Inflammatory macrophage treated with lipopolysaccharide for 1 hour (primary cell): ENCODE measurements at regions not wholly inside any gene's neighbourhood (a gene's known extent, or its start where the extent isn't known, plus 50 kb on each side); places are given as distances from the start of the nearest gene placed in this dataset.
"Not testable (repeated sequence)": the region's sequence is repeated elsewhere in the genome, so short reads cannot be mapped to it uniquely, and the experiment has no call there.

Source experiments
- DNase-seq, 2 donors: peaks; one replicate each; pipeline ENCODE4 v3.0.0-alpha.2; 2020 to 2022

- not testable (repeated sequence) for DNase-seq
These were observed 169.1 kb upstream of the PRKX start for GRCh38 chrX:3882553-3882920.

DNA sequence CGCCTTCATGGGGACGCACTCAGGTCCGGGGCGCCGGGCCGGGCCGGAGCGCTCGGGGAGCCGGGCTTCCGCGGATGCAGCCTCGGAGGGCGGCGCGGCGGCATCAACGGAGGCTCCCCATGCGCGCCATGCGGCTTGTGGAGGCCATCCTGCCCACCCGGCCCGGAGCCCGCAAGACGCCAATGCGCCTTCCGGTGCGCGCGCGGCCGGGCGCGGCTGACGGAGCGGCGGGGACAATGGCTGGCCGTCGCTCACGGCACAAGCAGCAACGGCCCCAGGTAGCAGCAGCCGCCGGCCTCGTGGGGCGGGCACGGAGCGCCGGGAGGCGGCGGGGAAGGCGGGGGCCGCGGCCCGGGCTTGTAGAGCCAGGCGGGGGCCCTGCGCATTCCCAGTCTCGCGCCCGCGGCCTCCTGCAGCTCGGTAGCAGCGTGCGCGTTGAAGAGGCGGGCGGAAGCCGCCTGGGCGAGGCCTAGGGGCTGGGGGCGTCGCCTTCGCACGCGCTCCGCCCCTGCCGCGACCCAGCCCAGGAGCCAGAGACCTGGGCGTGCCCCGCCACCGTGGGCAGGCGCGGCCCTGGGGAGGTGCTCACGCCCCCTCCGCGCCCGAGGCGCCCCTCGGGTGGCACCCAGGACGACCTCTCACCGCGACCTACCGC is 168.6 kb upstream of the PRKX start:
- not testable (repeated sequence) for DNase-seq

- not testable (repeated sequence) for DNase-seq
These were observed 167.9 kb upstream of the PRKX start for GRCh38 chrX:3881255-3881895.

DNA sequence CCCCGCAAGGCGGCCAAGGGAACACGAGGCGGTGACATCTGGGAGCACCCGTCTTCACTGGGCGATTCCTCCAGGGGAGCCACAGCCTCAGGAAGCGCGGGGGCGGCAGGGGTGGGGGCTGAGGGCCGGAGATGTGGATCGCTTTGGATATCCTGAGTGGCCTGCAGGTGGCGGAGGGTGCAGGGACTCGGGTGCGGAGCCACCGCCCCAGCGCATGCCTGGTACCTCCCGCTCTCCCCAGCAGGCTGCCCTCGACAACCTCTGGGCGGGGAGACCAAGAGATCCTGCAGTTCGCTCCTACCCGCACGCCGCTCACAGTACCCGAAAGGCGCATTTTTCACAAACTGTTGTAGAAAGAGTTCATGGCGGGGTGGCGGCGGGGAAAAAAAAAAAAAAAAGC is 162.9 kb upstream of the PRKX start:
- not testable (repeated sequence) for DNase-seq

- DNase-seq: not testable (repeated sequence)
These were observed 162.2 kb upstream of the PRKX start for GRCh38 chrX:3875638-3876037.

DNA sequence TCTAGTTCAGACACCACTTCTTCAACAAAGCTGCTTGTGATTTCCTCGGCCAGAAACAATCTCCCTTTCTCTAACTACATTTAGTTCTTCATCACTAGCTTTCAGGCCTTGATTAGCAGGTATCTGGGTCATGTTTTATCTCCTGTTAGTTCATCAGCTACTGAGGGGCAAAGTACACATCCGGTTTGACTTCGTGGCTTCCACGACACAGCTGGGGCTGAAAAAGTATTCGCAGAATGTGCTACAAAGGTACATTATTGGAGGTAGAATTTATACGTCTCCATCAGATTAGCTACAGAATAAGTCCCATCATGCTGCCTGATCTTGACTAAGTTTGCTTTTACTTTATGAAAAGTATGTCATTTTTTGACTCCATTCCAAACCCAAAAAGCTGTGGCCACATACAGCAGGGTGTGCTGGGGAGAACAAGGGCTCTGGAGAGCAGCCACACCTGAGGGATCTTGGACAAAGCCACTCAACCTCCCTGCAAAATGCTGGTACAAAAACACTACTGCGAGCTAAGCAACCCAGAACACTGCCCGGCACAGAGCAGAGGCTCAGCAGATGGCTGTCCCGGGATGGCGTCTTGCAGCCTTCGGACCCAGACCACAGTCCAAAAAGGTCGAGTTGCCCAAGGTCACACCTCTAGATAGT is 158.9 kb upstream of the PRKX start:
- DNase-seq: not testable (repeated sequence)

- DNase-seq: not testable (repeated sequence)
These were observed 153.8 kb upstream of the PRKX start for GRCh38 chrX:3867067-3867831.

GRCh38 chrX:3858332-3858731 is 144.9 kb upstream of the PRKX start:
- DNase-seq: not testable (repeated sequence)

DNA sequence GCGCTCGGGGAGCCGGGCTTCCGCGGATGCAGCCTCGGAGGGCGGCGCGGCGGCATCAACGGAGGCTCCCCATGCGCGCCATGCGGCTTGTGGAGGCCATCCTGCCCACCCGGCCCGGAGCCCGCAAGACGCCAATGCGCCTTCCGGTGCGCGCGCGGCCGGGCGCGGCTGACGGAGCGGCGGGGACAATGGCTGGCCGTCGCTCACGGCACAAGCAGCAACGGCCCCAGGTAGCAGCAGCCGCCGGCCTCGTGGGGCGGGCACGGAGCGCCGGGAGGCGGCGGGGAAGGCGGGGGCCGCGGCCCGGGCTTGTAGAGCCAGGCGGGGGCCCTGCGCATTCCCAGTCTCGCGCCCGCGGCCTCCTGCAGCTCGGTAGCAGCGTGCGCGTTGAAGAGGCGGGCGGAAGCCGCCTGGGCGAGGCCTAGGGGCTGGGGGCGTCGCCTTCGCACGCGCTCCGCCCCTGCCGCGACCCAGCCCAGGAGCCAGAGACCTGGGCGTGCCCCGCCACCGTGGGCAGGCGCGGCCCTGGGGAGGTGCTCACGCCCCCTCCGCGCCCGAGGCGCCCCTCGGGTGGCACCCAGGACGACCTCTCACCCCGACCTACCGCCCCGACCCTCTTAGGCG is 130.2 kb upstream of the PRKX start:
- DNase-seq: not testable (repeated sequence)

DNA sequence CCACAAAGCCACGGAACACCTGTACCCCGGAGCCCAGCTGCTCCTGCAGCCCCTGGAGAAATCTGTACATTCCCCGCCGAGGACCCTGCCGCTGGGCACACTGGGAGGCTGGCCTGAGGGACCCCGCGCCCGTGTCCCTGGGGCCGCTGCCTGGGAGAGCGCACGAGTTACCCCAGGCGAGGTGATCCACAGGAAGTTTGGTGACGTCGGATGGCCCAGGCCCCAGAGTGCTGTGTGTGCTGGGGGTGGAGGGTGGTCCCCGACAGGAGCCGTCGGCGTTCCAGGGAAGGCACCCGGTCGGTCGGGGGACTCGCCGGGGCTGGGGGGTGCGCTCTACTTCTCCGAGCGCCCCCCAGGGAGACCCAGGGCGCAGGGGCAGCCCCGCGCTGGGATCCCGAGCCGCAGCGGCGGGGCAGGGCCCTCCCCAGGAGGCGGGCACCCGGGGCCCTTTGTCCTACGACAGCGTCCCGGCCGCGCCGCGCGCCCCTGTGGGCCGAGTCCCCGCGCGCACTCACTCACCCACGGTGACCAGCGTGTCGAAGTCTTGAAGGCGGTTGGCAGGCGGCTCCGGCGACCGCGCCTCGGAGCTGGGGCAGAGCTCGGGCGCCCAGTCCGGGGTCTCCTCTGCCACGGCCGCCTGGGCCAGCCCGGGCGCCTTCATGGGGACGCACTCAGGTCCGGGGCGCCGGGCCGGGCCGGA is 129.5 kb upstream of the PRKX start:
- DNase-seq: not testable (repeated sequence)

- DNase-seq: not testable (repeated sequence)
These were observed 125.3 kb upstream of the PRKX start for GRCh38 chrX:3838754-3839153.

GRCh38 chrX:3837958-3838643 is 124.7 kb upstream of the PRKX start:
- DNase-seq: not testable (repeated sequence)

DNA sequence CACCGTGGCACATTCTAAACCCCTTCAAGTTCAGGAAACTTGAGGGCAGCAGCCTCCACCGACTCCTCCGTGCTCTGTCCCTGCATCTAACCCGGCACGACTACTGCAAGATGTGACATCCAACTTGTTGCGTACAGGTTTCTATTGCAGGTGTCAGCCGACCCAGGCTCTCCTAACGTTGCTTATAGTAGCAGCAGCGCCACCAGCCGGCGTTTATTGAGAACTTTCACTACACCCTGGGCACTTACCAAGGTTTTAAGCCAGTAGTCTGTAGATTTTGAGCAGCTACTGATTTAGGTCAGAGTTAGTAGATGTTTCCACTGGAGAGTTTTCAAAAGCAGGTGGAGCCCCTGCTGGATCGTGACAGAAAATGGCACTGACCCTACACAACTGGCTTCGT is 123.8 kb upstream of the PRKX start:
- DNase-seq: not testable (repeated sequence)

GRCh38 chrX:3833761-3834542 is 120.5 kb upstream of the PRKX start:
- not testable (repeated sequence) for DNase-seq

DNA sequence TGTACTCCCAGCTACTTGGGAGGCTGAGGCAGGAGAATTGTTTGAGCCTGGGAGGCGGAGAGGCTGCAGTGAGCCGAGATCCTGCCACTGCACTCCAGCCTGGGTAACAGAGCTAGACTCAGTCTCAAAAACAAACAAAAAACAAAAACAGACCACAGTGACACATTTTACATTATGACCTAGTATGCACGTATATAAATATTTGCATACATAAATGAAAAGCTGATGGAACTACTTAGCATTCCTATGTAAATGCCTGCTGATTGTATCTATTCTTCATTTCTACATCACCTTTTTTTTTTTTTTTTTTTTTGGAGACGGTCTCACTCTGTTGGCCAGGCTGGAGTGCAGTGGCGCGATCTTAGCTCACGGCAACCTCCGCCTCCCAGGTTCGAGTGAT is 116.6 kb upstream of the PRKX start:
- DNase-seq: not testable (repeated sequence)

- not testable (repeated sequence) for DNase-seq
These were observed 115.6 kb upstream of the PRKX start for GRCh38 chrX:3829041-3829531.

DNA sequence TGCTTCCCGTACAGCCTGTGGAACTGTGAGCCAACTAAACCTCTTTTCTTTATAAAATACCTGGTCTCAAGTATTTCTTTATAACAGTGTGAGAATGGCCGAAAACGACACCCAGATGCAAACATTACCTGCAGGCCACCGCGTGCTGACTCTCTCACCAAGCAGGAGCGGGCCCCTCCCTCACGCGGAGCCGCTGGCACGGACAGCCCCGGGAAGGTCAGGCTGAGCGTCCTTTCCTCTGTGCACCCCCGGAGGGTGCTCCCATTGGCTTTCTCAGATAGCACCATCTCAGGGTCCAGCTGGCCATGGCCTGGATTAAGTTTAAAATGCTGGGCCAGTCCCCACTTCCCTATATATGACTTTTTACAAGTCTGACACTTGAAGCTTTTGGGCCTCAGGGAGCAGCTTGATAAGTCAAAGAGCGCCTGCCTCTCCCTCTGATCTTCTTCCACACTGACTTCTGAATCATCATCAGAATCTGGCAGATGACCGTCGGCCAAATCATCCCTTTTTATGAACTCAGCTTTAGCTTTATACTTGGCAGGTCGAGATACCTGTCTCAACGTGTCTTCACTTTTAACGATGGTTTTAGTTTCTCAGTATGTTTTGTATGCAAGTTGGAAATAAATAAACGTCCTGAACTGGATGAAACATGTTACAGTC is 115.1 kb upstream of the PRKX start:
- not testable (repeated sequence) for DNase-seq

- not testable (repeated sequence) for DNase-seq
These were observed 110.6 kb upstream of the PRKX start for GRCh38 chrX:3824008-3824407.

- DNase-seq: no peak
These were observed 106.7 kb upstream of the PRKX start for GRCh38 chrX:3820167-3820566.

DNA sequence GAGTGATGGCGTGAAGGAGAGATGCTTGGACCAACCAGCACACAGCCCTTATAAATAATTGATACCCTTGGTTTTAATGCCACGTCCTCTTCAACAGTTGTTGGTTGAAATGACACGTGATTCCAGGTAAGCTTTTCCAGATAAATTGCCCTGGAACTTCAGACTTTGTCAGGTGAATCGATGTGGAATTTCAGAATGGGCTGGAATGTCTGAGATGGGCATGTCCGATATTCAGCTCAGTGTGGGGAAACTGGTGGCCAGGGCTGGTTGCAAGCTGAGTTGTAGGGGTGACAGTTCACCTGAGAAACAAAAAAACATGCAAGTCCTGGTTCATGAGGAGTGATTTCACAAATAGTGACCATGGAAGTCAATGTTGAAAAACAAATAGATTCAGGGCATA is 104.0 kb upstream of the PRKX start:
- not testable (repeated sequence) for DNase-seq
